Esophagus squamous epithelium (tissue), 5 donors: ENCODE measurements at regions not wholly inside any gene's neighbourhood (a gene's known extent, or its start where the extent isn't known, plus 50 kb on each side); places are given as distances from the start of the nearest gene placed in this dataset.

Source experiments
- DNase-seq: peaks from one replicate; lab custom pipeline; 2025; lab: John Stamatoyannopoulos, UW
- H3K27ac ChIP-seq, 4 donors: fragments of 200-600 bp; sonication (generic); one replicate each; pipeline ENCODE4 v1.5.1; 2016 to 2019; ENCODE audit warnings: mild to moderate bottlenecking in 1 of 4
- H3K27me3 ChIP-seq, 4 donors: fragments of 200-600 bp; sonication (generic); 1 replicate in 3 of 4; 2 replicates in 1 of 4; pipeline versions ENCODE4 v1.5.1 to v1.6.0; 2017 to 2021; ENCODE audit warnings: antibody characterized with exemption in 1 of 4
- H3K36me3 ChIP-seq, 3 donors: fragments of 200-600 bp; sonication (generic); one replicate each; pipeline ENCODE4 v1.5.1; 2016 to 2019
- H3K4me1 ChIP-seq, 3 donors: fragments of 200-600 bp; sonication (generic); one replicate each; pipeline ENCODE4 v1.5.1; 2017 to 2019
- H3K4me3 ChIP-seq, 4 donors: fragments of 200-600 bp; sonication (generic); 1 replicate in 3 of 4; 2 replicates in 1 of 4; pipeline ENCODE4 v1.5.1; 2016 to 2019; ENCODE audit warnings: mild to moderate bottlenecking in 2 of 4, moderate library complexity in 1 of 4
- H3K9me3 ChIP-seq, 3 donors: fragments of 200-600 bp; sonication (generic); one replicate each; pipeline ENCODE4 v1.5.1; 2016 to 2019
- CTCF ChIP-seq, 6 experiments: fragments of 450-650 bp in 4 of 6; fragments of 200-600 bp in 2 of 6; sonication (generic) in 2 of 6; IDR thresholded peaks; one replicate each; pipeline ENCODE4 v1.5.1; 2016 to 2019; ENCODE audit warnings: antibody characterized with exemption in 6 of 6, mild to moderate bottlenecking in 4 of 6, moderate library complexity in 4 of 6
- POLR2A ChIP-seq, 4 donors: fragments of 450-650 bp; IDR thresholded peaks; one replicate each; pipeline ENCODE4 v1.6.1; 2017; ENCODE audit warnings: antibody characterized with exemption in 4 of 4, mild to moderate bottlenecking in 4 of 4, moderate library complexity in 3 of 4
- WGBS, 2 donors: methylation state at CpG; one replicate each; pipeline ENCODE4 v1.1.5; 2018; 5-methylcytosine and 5-hydroxymethylcytosine counted together
- intact Hi-C: fragments of 100-400 bp; cut with DNase I; formaldehyde crosslinking; loops from one replicate; pipeline ENCODE4 v1.15.0; 2022
- donor health status: DM: yes; HTN: yes; CAD: no.

GRCh38 chr14:27181333-27181732 is 583.5 kb upstream of the NOVA1 start:
- DNase-seq, result no peak
- H3K9me3 ChIP-seq, result no peaks in the 10 kb centered on the region
- no peaks in the 10 kb centered on the region for H3K36me3 ChIP-seq
- H3K27ac ChIP-seq, result no peak overlapping the region
- no peaks in the 10 kb centered on the region for H3K4me1 ChIP-seq
- 54 to 71% methylated on average over 5 of the region's 5 CpGs for WGBS, 2 donors
- TF ChIP-seq POLR2A (IDR thresholded peaks at IDR 0.05) (no peak), CTCF (IDR thresholded peaks at IDR 0.05) (no peak)
- intact Hi-C loops, result no loop called here
- no peaks in the 10 kb centered on the region for H3K27me3 ChIP-seq
- no peak overlapping the region for H3K4me3 ChIP-seq

- H3K36me3 ChIP-seq, result no peaks in the 10 kb centered on the region
- no peaks in the 10 kb centered on the region for H3K27me3 ChIP-seq
- no peaks in the 10 kb centered on the region for H3K9me3 ChIP-seq
- no peak overlapping the region for H3K4me3 ChIP-seq
- no peak for TF ChIP-seq POLR2A (IDR thresholded peaks at IDR 0.05)
- TF ChIP-seq CTCF (IDR thresholded peaks at IDR 0.05), result no peak
- H3K4me1 ChIP-seq, result no peaks in the 10 kb centered on the region
- H3K27ac ChIP-seq, result no peak overlapping the region
- WGBS, 2 donors, result 61 to 67% methylated on average over 4 of the region's 4 CpGs
- intact Hi-C loops, result no loop called here
- DNase-seq, result no peak
Observed at GRCh38 chr14:27184427-27184826, 586.6 kb upstream of the NOVA1 start.

DNA sequence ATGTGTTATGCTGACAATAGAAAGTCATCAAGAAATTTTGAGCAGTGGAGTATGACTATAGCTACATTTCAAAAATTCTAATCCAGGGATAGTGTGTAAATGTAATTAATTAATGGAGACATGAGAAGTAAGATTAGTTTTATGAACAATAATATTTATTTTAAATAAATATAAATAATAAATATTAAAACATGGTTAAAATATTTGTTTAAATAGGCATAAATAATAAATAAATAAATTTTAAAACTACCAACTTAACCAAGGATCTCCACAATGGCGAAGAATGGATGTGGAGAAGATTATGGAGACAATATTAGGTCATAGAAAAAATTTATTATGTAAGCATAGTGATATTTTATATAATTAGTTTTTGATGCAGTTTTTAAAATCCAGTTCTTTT is 588.2 kb upstream of the NOVA1 start:
- intact Hi-C loops, result no loop called here
- TF ChIP-seq CTCF (IDR thresholded peaks at IDR 0.05) (no peak), POLR2A (IDR thresholded peaks at IDR 0.05) (no peak)
- Histone ChIP-seq H3K27ac (no peak overlapping the region), H3K4me1 (no peaks in the 10 kb centered on the region), H3K36me3 (no peaks in the 10 kb centered on the region), H3K9me3 (no peaks in the 10 kb centered on the region), H3K27me3 (no peaks in the 10 kb centered on the region), H3K4me3 (no peak overlapping the region)
- no peak for DNase-seq
- WGBS, 2 donors, result 59 to 72% methylated on average over 1 of the region's 1 CpG

DNA sequence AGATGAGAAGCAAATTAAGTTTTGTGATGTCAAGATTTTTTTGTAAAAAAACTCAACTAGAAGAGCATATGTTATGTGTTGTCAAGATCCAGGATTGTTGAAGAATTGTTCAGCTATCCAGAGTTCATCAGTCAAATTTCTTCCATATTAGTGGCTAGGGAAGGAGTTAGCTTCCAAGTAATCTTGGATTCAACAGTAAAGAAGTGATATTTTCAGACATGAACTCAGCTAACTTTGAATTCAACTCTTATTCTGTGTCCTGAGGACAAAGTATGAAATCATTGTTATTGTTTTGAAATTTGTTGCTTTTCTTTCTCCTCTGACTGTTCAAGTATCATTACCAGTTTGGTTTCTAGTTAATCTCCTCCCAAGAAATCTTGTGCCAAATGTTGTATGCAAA is 589.3 kb upstream of the NOVA1 start:
- intact Hi-C loops, result no loop called here
- no peak overlapping the region for H3K4me3 ChIP-seq
- H3K9me3 ChIP-seq, result no peaks in the 10 kb centered on the region
- H3K27ac ChIP-seq, result no peak overlapping the region
- H3K27me3 ChIP-seq, result no peaks in the 10 kb centered on the region
- TF ChIP-seq CTCF (IDR thresholded peaks at IDR 0.05), result no peak
- no peak for TF ChIP-seq POLR2A (IDR thresholded peaks at IDR 0.05)
- no peaks in the 10 kb centered on the region for H3K4me1 ChIP-seq
- DNase-seq, result no peak
- no peaks in the 10 kb centered on the region for H3K36me3 ChIP-seq

GRCh38 chr14:27190296-27190695 is 592.5 kb upstream of the NOVA1 start:
- intact Hi-C loops, result no loop called here
- 0 to 67% methylated on average over 1 of the region's 1 CpG for WGBS, 2 donors
- no peaks in the 10 kb centered on the region for H3K4me1 ChIP-seq
- TF ChIP-seq POLR2A (IDR thresholded peaks at IDR 0.05), result no peak
- TF ChIP-seq CTCF (IDR thresholded peaks at IDR 0.05), result no peak
- no peak overlapping the region for H3K27ac ChIP-seq
- no peak overlapping the region for H3K4me3 ChIP-seq
- no peaks in the 10 kb centered on the region for H3K9me3 ChIP-seq
- DNase-seq, result no peak
- no peaks in the 10 kb centered on the region for H3K36me3 ChIP-seq
- H3K27me3 ChIP-seq, result no peaks in the 10 kb centered on the region
